GM18867 (cell line): ENCODE measurements at regions not wholly inside any gene's neighbourhood (a gene's known extent, or its start where the extent isn't known, plus 50 kb on each side); places are given as distances from the start of the nearest gene placed in this dataset.
"Not testable (repeated sequence)": the region's sequence is repeated elsewhere in the genome, so short reads cannot be mapped to it uniquely, and the experiment has no call there.

ENCODE experiments used
- ATAC-seq: cut with Tn5 transposase; IDR thresholded peaks from one replicate; pipeline ENCODE4 v1.9.1; 2021; ENCODE audit warnings: mild to moderate bottlenecking, moderate library complexity; ENCODE audit not compliant: unreplicated experiment

DNA sequence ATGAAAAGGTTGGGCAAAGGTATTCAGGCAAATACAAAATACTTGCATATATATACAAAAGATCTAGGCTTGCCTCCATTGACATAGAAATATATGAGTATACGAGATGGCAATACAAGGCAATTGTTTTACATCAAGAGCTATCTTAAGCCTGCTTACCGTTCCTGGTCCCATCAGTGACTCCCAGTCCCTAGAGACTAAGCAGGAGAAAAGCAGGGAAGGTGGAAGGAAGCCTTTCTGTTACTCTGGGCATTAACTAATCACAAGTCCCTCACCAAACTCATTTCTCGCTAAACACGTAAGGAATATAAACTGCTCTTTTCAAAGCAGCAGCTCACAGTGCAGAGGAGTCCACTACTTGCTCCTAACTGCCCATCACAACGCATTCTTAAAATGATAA, 125.2 kb downstream of the ZNF608 start:
- no peak for ATAC-seq

- ATAC-seq, result no peak
These were observed 125.7 kb downstream of the ZNF608 start for GRCh38 chr5:124620743-124621142.

GRCh38 chr5:124619121-124619520, 127.3 kb downstream of the ZNF608 start:
- no peak for ATAC-seq

- no peak for ATAC-seq
These were observed 128.7 kb downstream of the ZNF608 start for GRCh38 chr5:124617787-124618186.

DNA sequence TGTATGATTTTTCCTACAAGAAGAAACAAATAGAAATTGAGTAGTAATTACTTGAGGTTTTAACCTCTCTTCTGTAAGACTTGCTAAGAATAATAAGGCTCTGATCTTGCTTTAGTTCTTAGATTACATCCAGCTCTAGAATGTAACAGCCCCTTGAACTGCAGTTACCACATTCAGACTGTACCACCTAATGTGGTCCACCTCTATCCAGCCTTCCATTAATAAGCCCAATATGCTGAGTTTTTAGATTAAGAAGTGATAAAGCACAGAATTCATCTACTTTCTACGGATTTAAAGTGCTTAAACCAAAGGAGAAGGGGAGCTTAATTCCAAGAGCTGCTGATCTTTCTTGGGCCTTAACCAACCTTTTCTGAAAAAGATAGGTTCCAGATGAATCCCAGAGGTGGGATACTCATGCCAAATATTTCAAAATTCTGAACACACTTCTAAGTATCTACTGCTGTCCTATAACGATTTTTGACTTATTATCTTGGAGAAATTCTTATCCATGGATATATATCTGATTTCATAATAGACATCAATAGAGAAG, 131.5 kb downstream of the ZNF608 start:
- ATAC-seq, result no peak

DNA sequence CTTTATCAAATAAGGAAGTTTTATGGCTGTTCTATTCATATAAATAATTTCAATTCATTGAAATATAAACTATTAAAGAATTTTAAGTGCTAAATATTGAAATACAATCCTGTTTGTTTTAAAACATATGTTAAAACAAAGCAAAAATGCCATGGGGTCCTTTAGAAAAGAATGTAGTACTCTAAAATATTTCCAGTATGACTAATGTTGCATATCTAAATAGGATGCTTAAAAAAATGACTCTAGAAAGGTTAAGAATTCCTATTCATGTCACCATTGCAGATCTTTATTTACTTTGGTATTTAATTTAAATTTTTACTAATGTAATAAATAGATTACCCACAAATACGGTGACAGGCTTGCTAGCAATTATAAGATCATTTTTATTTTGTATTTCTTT, 132.3 kb downstream of the ZNF608 start:
- no peak for ATAC-seq

DNA sequence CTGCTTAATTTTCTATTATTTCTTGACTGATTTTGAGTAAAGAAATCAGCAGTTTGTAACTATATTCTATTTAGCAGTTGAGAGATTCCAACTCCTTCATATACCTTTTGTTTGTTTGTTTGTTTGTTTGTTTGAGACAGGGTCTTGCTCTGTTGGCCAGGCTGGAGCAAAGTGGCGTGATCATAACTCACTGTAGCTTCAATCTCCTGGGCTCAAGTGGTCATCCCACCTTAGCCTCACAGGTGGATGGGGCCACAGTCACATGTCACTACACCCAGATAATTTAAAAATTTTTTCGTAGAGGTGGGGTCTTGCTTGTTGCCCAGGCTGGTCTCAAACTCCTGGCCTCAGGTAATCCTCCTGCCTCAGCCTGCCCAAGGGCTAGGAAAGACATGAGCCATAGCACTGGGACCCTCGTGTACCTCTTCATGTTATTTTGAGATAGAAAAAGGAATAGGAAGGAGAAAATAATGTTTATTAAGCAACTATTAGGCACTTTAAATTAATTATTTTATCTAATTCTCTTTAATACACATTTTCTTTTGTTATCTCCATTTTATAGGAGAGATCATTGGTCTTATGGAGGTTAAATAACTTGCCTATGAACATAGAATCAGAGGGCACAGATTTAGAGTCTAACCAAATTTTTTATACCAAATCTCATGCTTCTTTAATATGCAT, 133.0 kb downstream of the ZNF608 start:
- ATAC-seq, result no peak

GRCh38 chr5:124612023-124612422, 134.4 kb downstream of the ZNF608 start:
- ATAC-seq, result no peak

GRCh38 chr5:124611262-124611661, 135.2 kb downstream of the ZNF608 start:
- not testable (repeated sequence) for ATAC-seq

DNA sequence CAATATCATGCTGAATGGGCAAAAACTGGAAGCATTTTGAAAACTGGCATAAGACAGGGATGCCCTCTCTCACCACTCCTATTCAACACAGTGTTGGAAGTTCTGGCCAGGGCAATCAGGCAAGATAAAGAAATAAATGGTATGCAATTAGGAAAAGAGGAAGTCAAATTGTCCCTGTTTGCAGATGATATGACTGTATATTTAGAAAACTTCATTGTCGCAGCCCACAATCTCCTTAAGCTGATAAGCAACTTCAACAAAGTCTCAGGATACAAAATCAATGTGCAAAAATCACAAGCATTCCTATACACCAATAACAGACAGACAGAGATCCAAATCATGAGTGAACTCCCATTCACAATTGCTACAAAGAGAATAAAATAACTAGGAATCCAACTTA, 136.8 kb downstream of the ZNF608 start:
- ATAC-seq, result not testable (repeated sequence)

DNA sequence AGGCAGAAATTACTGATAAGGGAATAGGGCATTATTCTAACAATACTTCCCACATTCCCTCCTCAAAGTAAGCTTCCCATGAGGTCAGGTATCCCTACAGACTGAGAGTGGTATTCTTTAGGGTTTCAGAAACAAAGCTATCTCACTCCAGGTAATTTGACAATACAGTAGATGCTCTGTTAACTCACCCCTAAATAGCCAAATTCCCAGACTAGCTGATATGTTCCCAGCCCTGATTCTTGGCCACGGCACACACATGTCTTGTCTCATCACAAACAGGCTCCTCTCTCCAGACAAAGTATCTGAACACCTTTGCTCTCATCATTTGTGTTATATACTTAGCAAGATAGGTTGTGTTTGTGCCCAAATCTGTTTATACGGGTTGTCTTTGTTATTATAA, 139.9 kb downstream of the ZNF608 start:
- no peak for ATAC-seq

GRCh38 chr5:124606093-124606492, 140.3 kb downstream of the ZNF608 start:
- no peak for ATAC-seq

DNA sequence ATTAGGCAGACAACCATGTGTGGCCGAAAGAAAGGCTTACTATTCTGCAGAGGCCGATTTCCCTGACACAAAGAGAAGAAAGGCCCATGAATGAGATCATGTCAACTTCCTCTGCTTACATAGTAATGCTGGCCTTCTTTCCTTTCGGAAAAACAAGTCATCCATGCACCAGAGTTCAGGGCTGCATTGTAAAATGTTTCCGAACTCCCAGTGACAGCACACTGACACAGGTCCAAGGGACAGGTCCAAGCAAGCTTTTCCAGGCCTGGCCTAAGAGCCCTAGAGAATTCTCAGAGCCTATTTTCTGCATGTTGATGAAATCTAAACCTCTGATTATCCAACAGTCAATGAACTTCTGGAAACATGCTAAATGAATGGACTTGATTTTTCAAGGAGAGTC, 140.9 kb downstream of the ZNF608 start:
- ATAC-seq, result no peak

DNA sequence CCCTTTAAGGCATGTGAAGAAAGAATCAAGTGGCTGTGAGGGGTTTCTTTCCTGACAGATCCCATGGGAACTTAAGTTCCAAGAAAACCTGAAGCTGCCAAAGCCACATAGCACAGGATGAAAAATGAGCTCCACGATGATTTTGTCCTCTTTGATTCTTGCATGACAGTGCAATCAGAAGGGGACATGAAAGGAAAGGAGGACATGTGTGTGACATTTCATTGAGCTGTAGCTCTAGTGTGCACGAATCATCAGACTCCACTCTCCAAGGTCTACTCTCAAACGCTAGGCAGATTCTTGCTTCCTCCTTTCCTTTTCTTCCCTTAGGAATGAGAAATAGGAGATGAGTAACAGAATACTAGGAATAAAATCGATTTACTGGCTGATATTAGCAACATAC, 142.0 kb downstream of the ZNF608 start:
- no peak for ATAC-seq

DNA sequence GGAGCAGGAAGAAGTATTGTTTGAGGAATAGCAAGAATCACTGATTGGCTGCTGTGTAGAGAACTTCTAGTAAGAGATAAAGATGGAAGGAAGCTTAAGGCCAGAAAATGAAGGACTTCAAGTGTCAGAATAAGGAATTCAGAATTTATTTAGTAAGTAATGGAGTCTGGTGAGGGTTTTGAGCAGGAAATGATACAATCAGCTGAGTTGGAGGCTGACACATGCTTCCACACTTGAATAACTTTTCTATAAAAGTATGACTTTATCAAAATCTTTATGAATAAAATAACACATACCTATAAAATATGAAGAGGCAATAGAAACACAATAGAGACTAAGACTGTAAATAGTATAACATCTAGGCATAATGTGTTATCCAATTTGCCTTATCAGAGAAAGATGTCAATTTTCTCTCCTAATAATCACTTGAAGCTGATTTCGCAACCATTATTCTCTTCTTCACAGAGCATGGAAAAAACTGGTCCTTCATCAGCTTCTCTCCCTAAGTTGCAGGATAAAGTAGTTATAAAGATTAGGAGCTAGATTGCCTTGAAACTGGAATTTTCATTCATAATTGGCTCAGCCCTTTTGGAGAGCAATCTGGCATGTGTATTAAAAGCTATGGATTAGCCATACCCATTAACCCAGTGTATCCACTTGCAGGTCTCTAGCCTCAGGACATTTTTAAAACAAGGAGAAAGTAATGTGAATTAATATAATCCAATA, 143.4 kb downstream of the ZNF608 start:
- no peak for ATAC-seq

DNA sequence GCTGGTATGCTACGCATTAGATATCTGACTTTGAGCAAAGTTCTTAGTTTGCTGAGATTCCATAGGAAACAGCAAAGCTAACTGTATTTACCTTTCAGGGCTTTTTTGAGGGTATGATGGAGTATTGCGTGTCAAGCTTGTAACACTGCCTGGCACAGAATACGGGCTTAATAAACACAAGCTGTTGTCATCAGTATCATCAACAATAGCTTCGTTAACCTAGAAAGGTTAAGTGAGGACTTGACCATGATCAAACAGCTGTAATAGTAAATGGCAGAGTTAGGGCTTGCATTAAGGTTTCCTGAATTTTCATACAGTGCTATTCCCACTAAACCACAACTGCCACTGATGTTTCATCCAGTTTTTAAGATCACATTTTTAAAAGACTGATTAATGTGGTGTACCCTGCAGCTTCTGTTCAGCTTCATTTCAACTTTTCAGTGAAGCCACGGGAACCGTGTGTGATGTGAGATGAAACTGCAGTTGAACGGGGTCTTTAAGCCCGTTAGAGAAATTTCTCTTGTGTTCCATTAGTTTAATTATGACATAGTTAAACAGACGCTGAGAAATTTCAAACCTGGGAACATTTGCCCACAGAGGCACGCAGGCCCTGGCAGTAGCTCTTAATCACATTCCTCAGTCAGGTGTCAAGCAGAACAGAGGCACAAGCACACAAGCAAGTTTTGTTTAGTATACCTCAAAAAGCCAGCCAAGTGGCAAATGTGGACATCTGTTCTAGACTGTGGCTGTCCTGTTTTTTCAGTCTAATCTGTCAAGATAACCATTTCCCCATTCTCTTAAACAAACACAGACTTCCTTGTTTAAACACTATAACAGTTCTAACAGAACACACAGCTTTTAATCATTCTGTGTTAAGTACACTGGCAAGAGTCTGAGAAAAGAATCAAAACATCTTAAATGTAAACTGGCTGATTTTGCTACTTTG, 147.1 kb downstream of the ZNF608 start:
- peak; percentile 82 for ATAC-seq

DNA sequence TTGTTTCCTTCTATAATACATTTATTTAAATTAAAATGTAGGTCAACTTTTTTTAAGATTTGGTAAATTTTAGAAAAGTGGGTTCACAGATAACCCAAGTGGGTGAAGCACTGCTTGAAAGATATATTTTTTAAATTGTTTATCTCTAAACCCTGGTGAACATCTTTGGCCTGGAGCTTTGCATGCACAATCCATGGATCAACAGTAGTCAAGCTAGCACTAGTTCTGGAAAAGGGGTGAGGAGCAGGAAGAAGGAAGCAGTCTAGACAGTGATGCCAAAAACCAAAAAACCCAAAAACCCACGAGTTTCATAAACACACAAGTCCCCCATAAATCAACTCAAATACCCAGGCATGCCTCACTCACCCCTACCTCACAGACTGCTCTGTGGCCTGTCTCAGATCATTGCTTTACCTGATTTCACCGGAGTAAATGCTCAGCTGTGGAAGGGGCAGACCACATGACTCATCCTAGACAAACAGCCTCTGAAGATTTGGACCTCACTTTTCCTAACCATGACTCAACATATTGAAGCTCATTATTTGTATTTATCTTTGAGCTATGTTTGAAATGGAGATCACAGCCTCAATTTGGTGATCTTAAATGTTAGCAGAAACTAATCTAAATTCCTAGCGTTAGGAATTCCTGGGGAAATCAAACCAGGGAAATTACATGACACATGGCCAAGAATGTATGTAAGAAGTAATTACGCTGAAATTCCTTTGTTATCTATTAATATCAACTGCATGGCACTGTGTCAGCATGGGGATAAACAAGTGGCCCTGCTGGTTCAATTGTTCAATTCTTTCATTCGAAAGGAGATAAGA, 149.6 kb downstream of the ZNF608 start:
- ATAC-seq, result no peak

DNA sequence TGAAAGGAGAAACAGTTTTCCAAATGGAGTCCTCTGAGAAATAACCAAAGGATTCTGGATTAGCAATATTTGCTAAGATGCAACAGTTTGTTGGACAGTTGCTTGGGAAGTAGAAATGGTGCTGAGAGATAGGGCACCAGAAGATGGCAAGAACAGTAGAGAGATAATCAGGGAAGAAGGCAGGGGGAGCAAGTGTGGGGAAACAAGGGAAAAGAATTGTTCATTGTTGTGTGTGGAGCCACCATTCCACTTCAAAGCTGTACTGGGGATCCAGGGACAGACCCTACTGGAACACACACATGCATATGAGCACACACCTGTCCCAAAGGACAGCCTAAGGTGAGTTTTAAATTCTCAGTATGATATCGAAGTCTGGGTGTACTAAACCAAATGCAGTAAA, 152.5 kb downstream of the ZNF608 start:
- no peak for ATAC-seq

DNA sequence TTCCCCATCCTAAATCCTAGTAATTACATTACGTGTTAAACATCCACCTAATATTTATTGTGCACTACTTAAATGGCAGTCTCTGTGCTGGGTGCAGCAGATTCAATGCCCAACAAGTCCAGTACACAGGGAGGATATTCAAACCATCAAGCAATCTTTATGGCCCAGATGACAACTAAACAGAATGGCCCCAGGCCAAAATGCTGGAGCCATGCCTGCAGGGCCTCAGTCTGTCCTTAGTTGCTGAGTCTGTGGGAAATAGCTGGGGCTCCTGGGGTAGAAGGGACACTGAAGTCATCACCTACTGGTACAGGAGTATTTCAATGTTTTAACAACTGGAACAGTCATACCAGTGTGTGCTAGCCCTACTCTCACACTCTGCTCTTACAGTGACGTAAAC, 153.5 kb downstream of the ZNF608 start:
- ATAC-seq, result no peak

DNA sequence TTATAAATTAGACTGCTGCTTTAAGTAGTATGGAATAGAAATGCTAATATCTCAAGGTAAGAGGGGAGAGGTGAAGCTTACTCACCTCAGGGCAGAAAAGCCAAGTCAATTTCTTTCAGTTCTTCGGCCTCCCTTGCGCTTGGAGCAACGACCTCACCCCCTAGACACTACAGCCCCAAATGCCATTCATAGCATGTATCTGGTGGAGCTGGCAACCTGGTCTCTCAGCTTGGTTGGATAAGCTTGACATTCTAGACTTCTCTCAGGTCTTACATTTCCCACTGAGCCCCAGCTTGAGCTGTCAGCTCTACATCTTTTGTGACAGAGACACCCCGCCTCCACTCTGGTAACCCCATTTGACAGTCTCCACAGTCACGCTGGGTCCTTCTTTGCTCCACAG, 154.9 kb downstream of the ZNF608 start:
- ATAC-seq, result no peak
